Spleen (tissue), 7 donors: ENCODE measurements at regions not wholly inside any gene's neighbourhood (a gene's known extent, or its start where the extent isn't known, plus 50 kb on each side); places are given as distances from the start of the nearest gene placed in this dataset.
"Not testable (repeated sequence)": the region's sequence is repeated elsewhere in the genome, so short reads cannot be mapped to it uniquely, and the experiment has no call there.

Source experiments
- CTCF ChIP-seq, 11 experiments: fragments of 200-600 bp in 7 of 11; fragments of 450-650 bp in 4 of 11; sonication (generic) in 4 of 11; IDR thresholded peaks in 8 of 11; conservative IDR thresholded peaks in 3 of 11; 1 replicate in 7 of 11; 2 replicates in 4 of 11; pipeline versions ENCODE4 v1.4.0 to v1.8.0; 2016 to 2021; ENCODE audit warnings: antibody characterized with exemption in 11 of 11, inconsistent platforms in 4 of 11, mild to moderate bottlenecking in 1 of 11
- POLR2A ChIP-seq, 3 donors: fragments of 450-650 bp; IDR thresholded peaks; one replicate each; pipeline ENCODE4 v1.5.1; 2017; ENCODE audit warnings: antibody characterized with exemption in 3 of 3, mild to moderate bottlenecking in 1 of 3
- donor health status: DM: no; HTN: no; CAD: no; lungs with moderate emphysema.
- donor health status: DM: no; HTN: no; CAD: no.
- donor health status: DM: no; HTN: no; CAD: no.

GRCh38 chrX:45503787-45504362 is 303.2 kb upstream of the DIPK2B start:
- TF ChIP-seq CTCF (IDR thresholded peaks at IDR 0.05 in 8 of 11, conservative IDR thresholded peaks at IDR 0.05 in 3 of 11); POLR2A (IDR thresholded peaks at IDR 0.05): not testable (repeated sequence)
